Chondrocyte (in vitro differentiated cells): ENCODE measurements at regions not wholly inside any gene's neighbourhood (a gene's known extent, or its start where the extent isn't known, plus 50 kb on each side); places are given as distances from the start of the nearest gene placed in this dataset.

Source experiments
- DNase-seq: peaks from one replicate; pipeline ENCODE4 v3.0.0; 2021; ENCODE audit warnings: mixed read lengths, low spot score
- H3K27ac Mint-ChIP-seq: one replicate; pipeline ENCODE4 v1.8.0; 2021; ENCODE audit warnings: mild to moderate bottlenecking, moderate library complexity, mixed read lengths; ENCODE audit not compliant: unreplicated experiment
- H3K27me3 Mint-ChIP-seq: 2 replicates; pipeline ENCODE4 v1.8.0; 2021; ENCODE audit warnings: low read depth, mixed read lengths
- H3K36me3 Mint-ChIP-seq: 2 replicates; pipeline ENCODE4 v1.8.0; 2021; ENCODE audit warnings: low read depth, mixed read lengths
- H3K4me1 Mint-ChIP-seq: 2 replicates; pipeline ENCODE4 v1.8.0; 2021; ENCODE audit warnings: low read depth, mild to moderate bottlenecking, mixed read lengths
- H3K4me3 Mint-ChIP-seq: one replicate; pipeline ENCODE4 v1.8.0; 2021; ENCODE audit warnings: mild to moderate bottlenecking, moderate library complexity, mixed read lengths; ENCODE audit not compliant: unreplicated experiment
- H3K9me3 Mint-ChIP-seq: 2 replicates; pipeline ENCODE4 v1.8.0; 2021; ENCODE audit warnings: low read depth, mixed read lengths
- CTCF ChIP-seq: fragments of 200-600 bp; sonication (generic); IDR thresholded peaks from 2 replicates; pipeline ENCODE4 v1.5.0; 2021; ENCODE audit warnings: antibody characterized with exemption, mild to moderate bottlenecking, moderate library complexity

- no peak overlapping the region for H3K27ac Mint-ChIP-seq
- DNase-seq, result no peak
- peaks cover 13% of the 10 kb centered on the region for H3K27me3 Mint-ChIP-seq
- no peaks in the 10 kb centered on the region for H3K36me3 Mint-ChIP-seq
- H3K9me3 Mint-ChIP-seq, result no peaks in the 10 kb centered on the region
- no peak for TF ChIP-seq CTCF
- peaks cover 7% of the 10 kb centered on the region for H3K4me1 Mint-ChIP-seq
- H3K4me3 Mint-ChIP-seq, result no peak overlapping the region
Measured at GRCh38 chr2:176443946-176444345, 174.7 kb downstream of the MTX2 start.

- no peak for DNase-seq
- no peak overlapping the region for H3K4me3 Mint-ChIP-seq
- no peaks in the 10 kb centered on the region for H3K36me3 Mint-ChIP-seq
- peaks cover 24% of the 10 kb centered on the region for H3K27me3 Mint-ChIP-seq
- H3K27ac Mint-ChIP-seq, result no peak overlapping the region
- H3K9me3 Mint-ChIP-seq, result no peaks in the 10 kb centered on the region
- TF ChIP-seq CTCF, result no peak
- peaks cover 7% of the 10 kb centered on the region for H3K4me1 Mint-ChIP-seq
Measured at GRCh38 chr2:176445956-176446355, 176.7 kb downstream of the MTX2 start.

- Mint-ChIP-seq H3K4me1 (peaks cover 7% of the 10 kb centered on the region), H3K4me3 (no peak overlapping the region), H3K36me3 (no peaks in the 10 kb centered on the region), H3K27ac (no peak overlapping the region), H3K9me3 (no peaks in the 10 kb centered on the region), H3K27me3 (peaks cover 19% of the 10 kb centered on the region)
- DNase-seq, result no peak
- no peak for TF ChIP-seq CTCF
Measured at GRCh38 chr2:176446718-176447414, 177.6 kb downstream of the MTX2 start.

GRCh38 chr2:176447616-176448015, 178.4 kb downstream of the MTX2 start:
- Mint-ChIP-seq H3K27me3 (peaks cover 16% of the 10 kb centered on the region), H3K4me1 (peaks cover 7% of the 10 kb centered on the region), H3K27ac (no peak overlapping the region), H3K4me3 (no peak overlapping the region), H3K36me3 (no peaks in the 10 kb centered on the region), H3K9me3 (no peaks in the 10 kb centered on the region)
- no peak for DNase-seq
- TF ChIP-seq CTCF, result no peak

- peaks cover 3% of the 10 kb centered on the region for H3K4me1 Mint-ChIP-seq
- H3K9me3 Mint-ChIP-seq, result no peaks in the 10 kb centered on the region
- no peaks in the 10 kb centered on the region for H3K36me3 Mint-ChIP-seq
- no peak for TF ChIP-seq CTCF
- no peak overlapping the region for H3K4me3 Mint-ChIP-seq
- peaks cover 35% of the 10 kb centered on the region for H3K27me3 Mint-ChIP-seq
- no peak for DNase-seq
- no peak overlapping the region for H3K27ac Mint-ChIP-seq
Measured at GRCh38 chr2:176449852-176450251, 180.6 kb downstream of the MTX2 start.
